ENCODE measurements at regions not wholly inside any gene's neighbourhood (a gene's known extent, or its start where the extent isn't known, plus 50 kb on each side); places are given as distances from the start of the nearest gene placed in this dataset.

- TF ChIP-seq, protein P1, sequence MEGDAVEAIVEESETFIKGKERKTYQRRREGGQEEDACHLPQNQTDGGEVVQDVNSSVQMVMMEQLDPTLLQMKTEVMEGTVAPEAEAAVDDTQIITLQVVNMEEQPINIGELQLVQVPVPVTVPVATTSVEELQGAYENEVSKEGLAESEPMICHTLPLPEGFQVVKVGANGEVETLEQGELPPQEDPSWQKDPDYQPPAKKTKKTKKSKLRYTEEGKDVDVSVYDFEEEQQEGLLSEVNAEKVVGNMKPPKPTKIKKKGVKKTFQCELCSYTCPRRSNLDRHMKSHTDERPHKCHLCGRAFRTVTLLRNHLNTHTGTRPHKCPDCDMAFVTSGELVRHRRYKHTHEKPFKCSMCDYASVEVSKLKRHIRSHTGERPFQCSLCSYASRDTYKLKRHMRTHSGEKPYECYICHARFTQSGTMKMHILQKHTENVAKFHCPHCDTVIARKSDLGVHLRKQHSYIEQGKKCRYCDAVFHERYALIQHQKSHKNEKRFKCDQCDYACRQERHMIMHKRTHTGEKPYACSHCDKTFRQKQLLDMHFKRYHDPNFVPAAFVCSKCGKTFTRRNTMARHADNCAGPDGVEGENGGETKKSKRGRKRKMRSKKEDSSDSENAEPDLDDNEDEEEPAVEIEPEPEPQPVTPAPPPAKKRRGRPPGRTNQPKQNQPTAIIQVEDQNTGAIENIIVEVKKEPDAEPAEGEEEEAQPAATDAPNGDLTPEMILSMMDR (IDR thresholded peaks at IDR 0.05; ENCODE audit: low read length): no peak
- no peak for TF ChIP-seq EZH2 (optimal IDR thresholded peaks at IDR 0.05; ENCODE audit: low read depth, low read length)
These were observed 55.8 kb downstream of the IGF2 start for GRCh38 chr11:2083411-2083810.
